ENCODE measurements at regions not wholly inside any gene's neighbourhood (a gene's known extent, or its start where the extent isn't known, plus 50 kb on each side); places are given as distances from the start of the nearest gene placed in this dataset.

GRCh38 chr2:125573432-125573831 is 1082.5 kb upstream of the GYPC start:
- no peak for TF ChIP-seq POU2F2 (IDR thresholded peaks at IDR 0.05; ENCODE audit: low read depth, low read length)
- no peak for TF ChIP-seq POLR2A (IDR thresholded peaks at IDR 0.05; ENCODE audit: low read depth, low read length)
- TF ChIP-seq SPI1 (IDR thresholded peaks at IDR 0.05; ENCODE audit: low read depth, low read length), result no peak
- no peak for TF ChIP-seq TAF1 (IDR thresholded peaks at IDR 0.05; ENCODE audit: low read depth, low read length)
